B cell (primary cell): ENCODE measurements at regions not wholly inside any gene's neighbourhood (a gene's known extent, or its start where the extent isn't known, plus 50 kb on each side); places are given as distances from the start of the nearest gene placed in this dataset.

Experiments
- ATAC-seq: fragments of 200-7000 bp; cut with Tn5 transposase; one replicate; pipeline ENCODE4 v1.10.0; 2021; ENCODE audit warnings: low read depth, mild to moderate bottlenecking, moderate number of reproducible peaks, moderate library complexity
- CTCF ChIA-PET: fragments of 350-600 bp; sonication (Branson Sonifier 250); formaldehyde crosslinking; loops from one replicate; lab custom pipeline; 2021; ENCODE audit warnings: antibody characterized with exemption, inconsistent platforms; lab: Charles Lee
- POLR2A ChIA-PET: fragments of 350-600 bp; sonication (Branson Sonifier 250); formaldehyde crosslinking; loops from one replicate; lab custom pipeline; 2021; ENCODE audit warnings: antibody characterized with exemption; lab: Charles Lee
- DNase-seq: peaks from one replicate; pipeline ENCODE4 v3.0.0; 2013
- H2AFZ ChIP-seq: 2 replicates; pipeline ENCODE4 v1.6.1; 2012; ENCODE audit warnings: mild to moderate bottlenecking, low read depth, low read length; ENCODE audit not compliant: insufficient read depth, poor library complexity, severe bottlenecking
- H3K27ac ChIP-seq, 2 donors: 1 replicate in 1 of 2; 2 replicates in 1 of 2; pipeline ENCODE4 v1.5.1; 2012 to 2013; ENCODE audit warnings: low read length in 2 of 2, mild to moderate bottlenecking in 2 of 2, moderate library complexity in 1 of 2
- H3K27me3 ChIP-seq, 4 experiments: fragments of 200-600 bp in 1 of 4; sonication (generic) in 1 of 4; replicated peaks in 1 of 4; 1 replicate in 2 of 4; 2 replicates in 2 of 4; pipeline versions ENCODE4 v1.6.1 to v1.7.0; 2013 to 2016; ENCODE audit warnings: low read length in 3 of 4, mild to moderate bottlenecking in 2 of 4, mixed read lengths in 1 of 4, moderate library complexity in 1 of 4; ENCODE audit not compliant: insufficient read depth in 4 of 4, control insufficient read depth in 3 of 4; ENCODE audit errors: control extremely low read depth in 1 of 4
- H3K36me3 ChIP-seq, 2 experiments: replicated peaks in 1 of 2; 1 replicate in 1 of 2; 2 replicates in 1 of 2; pipeline versions ENCODE4 v1.6.1 to v1.7.1; 2013; ENCODE audit warnings: low read length in 1 of 2; ENCODE audit not compliant: insufficient read depth in 2 of 2, control insufficient read depth in 1 of 2; ENCODE audit errors: control extremely low read depth in 1 of 2, extremely low read depth in 1 of 2
- H3K4me1 ChIP-seq, 2 donors: fragments of 200-600 bp in 1 of 2; sonication (generic) in 1 of 2; 1 replicate in 1 of 2; 2 replicates in 1 of 2; pipeline versions ENCODE4 v1.5.1 to v1.6.1; 2013 to 2017; ENCODE audit warnings: low read length in 2 of 2; ENCODE audit not compliant: control insufficient read depth in 2 of 2, insufficient read depth in 2 of 2
- H3K4me2 ChIP-seq: replicated peaks from 2 replicates; pipeline ENCODE3; 2012; ENCODE audit warnings: mild to moderate bottlenecking, low read depth, low read length; ENCODE audit not compliant: poor library complexity, severe bottlenecking
- H3K4me3 ChIP-seq, 5 experiments: fragments of 200-600 bp in 1 of 5; sonication (generic) in 1 of 5; 1 replicate in 3 of 5; 2 replicates in 2 of 5; pipeline versions ENCODE4 v1.5.1 to v1.7.0; 2011 to 2016; ENCODE audit warnings: low read length in 4 of 5, mild to moderate bottlenecking in 4 of 5, low read depth in 2 of 5, control low read depth in 1 of 5, moderate library complexity in 1 of 5; ENCODE audit not compliant: insufficient read depth in 1 of 5; ENCODE audit errors: control extremely low read depth in 1 of 5, extremely low read depth in 1 of 5
- H3K79me2 ChIP-seq: fragments of 200-600 bp; sonication (generic); one replicate; pipeline ENCODE4 v1.6.0; 2016; ENCODE audit warnings: low read length; ENCODE audit not compliant: control insufficient read depth, insufficient read depth
- H3K9ac ChIP-seq: fragments of 200-600 bp; sonication (generic); 2 replicates; pipeline ENCODE4 v1.6.1; 2017; ENCODE audit warnings: mild to moderate bottlenecking, low read length, moderate library complexity
- H3K9me3 ChIP-seq, 3 donors: one replicate each; pipeline versions ENCODE4 v1.6.1 to v1.7.1; 2013; ENCODE audit warnings: low read length in 2 of 3; ENCODE audit not compliant: control insufficient read depth in 2 of 3, insufficient read depth in 1 of 3; ENCODE audit errors: control extremely low read depth in 1 of 3
- H4K20me1 ChIP-seq: 2 replicates; pipeline ENCODE4 v1.6.0; 2012; ENCODE audit warnings: mild to moderate bottlenecking, low read length; ENCODE audit not compliant: insufficient read depth, control insufficient read depth, poor library complexity, severe bottlenecking
- H3K27ac Mint-ChIP-seq: one replicate; pipeline ENCODE4 v1.8.0; 2021; ENCODE audit warnings: mixed read lengths
- H3K27me3 Mint-ChIP-seq: one replicate; pipeline ENCODE4 v1.8.0; 2021; ENCODE audit warnings: mixed read lengths
- H3K4me1 Mint-ChIP-seq: one replicate; pipeline ENCODE4 v1.8.0; 2021; ENCODE audit warnings: mixed read lengths
- H3K4me3 Mint-ChIP-seq: one replicate; pipeline ENCODE4 v1.8.0; 2021; ENCODE audit warnings: mixed read lengths
- H3K9me3 Mint-ChIP-seq: one replicate; pipeline ENCODE4 v1.8.0; 2022; ENCODE audit warnings: mixed read lengths; ENCODE audit not compliant: insufficient read depth
- EZH2 ChIP-seq: IDR thresholded peaks from 2 replicates; pipeline ENCODE4 v1.6.1; 2012; ENCODE audit warnings: borderline replicate concordance, low read depth, mild to moderate bottlenecking, moderate library complexity, low read length; ENCODE audit not compliant: insufficient read depth, poor library complexity, severe bottlenecking
- WGBS: methylation state at CpG from one replicate; pipeline ENCODE4 v1.1.5; 2013; ENCODE audit warnings: missing lambda C conversion rate; ENCODE audit not compliant: insufficient coverage; 5-methylcytosine and 5-hydroxymethylcytosine counted together
- intact Hi-C: fragments of 100-400 bp; cut with micrococcal nuclease; formaldehyde crosslinking; loops from one replicate; pipeline ENCODE4 v1.10.0; 2022
- TF ChIP-seq, protein P1 (sequence below): fragments of 200-600 bp; IDR thresholded peaks from one replicate; pipeline ENCODE4 v1.8.0; 2022; ENCODE audit warnings: antibody characterized with exemption, mild to moderate bottlenecking

DNA sequence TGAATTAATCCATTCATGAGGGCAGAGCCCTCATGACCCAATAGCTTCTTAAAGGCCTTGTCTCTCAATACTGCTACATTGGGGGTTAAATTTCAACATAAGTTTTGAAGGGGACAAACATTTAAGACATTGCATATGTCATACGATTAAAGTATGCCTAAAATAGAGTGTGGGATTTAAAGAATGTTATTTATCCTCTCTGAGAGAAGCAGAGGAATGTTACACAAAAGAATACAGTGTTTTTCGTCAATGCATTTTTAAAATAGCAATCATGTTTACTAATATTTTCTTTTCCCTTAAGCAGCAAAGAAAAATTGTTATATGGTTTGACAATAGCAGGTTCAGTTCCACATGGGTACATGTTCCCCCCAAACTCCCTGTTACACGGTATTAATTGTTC is 363.1 kb downstream of the NUP35 start:
- Histone ChIP-seq H3K79me2 (no peaks in the 10 kb centered on the region), H4K20me1 (no peaks in the 10 kb centered on the region), H3K9ac (no peak overlapping the region), H3K4me2 (no peak overlapping the region), H3K36me3 (no peaks in the 10 kb centered on the region), H3K27ac (no peak overlapping the region), H3K27me3 (no peaks in the 10 kb centered on the region), H3K4me3 (no peak overlapping the region), H3K4me1 (no peaks in the 10 kb centered on the region), H2AFZ (no peak overlapping the region), H3K9me3 (no peaks in the 10 kb centered on the region)
- CTCF ChIA-PET: no interaction called here
- Mint-ChIP-seq H3K4me3 (no peak overlapping the region), H3K27me3 (no peaks in the 10 kb centered on the region), H3K27ac (no peak overlapping the region), H3K9me3 (peaks cover 3% of the 10 kb centered on the region), H3K4me1 (no peaks in the 10 kb centered on the region)
- no CpG with 5 or more reads among the region's 3 CpGs for WGBS
- ATAC-seq (no peak), DNase-seq (no peak)
- intact Hi-C loops: no loop called here
- TF ChIP-seq, protein P1, sequence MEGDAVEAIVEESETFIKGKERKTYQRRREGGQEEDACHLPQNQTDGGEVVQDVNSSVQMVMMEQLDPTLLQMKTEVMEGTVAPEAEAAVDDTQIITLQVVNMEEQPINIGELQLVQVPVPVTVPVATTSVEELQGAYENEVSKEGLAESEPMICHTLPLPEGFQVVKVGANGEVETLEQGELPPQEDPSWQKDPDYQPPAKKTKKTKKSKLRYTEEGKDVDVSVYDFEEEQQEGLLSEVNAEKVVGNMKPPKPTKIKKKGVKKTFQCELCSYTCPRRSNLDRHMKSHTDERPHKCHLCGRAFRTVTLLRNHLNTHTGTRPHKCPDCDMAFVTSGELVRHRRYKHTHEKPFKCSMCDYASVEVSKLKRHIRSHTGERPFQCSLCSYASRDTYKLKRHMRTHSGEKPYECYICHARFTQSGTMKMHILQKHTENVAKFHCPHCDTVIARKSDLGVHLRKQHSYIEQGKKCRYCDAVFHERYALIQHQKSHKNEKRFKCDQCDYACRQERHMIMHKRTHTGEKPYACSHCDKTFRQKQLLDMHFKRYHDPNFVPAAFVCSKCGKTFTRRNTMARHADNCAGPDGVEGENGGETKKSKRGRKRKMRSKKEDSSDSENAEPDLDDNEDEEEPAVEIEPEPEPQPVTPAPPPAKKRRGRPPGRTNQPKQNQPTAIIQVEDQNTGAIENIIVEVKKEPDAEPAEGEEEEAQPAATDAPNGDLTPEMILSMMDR: no peak
- TF ChIP-seq EZH2: no peak
- POLR2A ChIA-PET: no interaction called here

DNA sequence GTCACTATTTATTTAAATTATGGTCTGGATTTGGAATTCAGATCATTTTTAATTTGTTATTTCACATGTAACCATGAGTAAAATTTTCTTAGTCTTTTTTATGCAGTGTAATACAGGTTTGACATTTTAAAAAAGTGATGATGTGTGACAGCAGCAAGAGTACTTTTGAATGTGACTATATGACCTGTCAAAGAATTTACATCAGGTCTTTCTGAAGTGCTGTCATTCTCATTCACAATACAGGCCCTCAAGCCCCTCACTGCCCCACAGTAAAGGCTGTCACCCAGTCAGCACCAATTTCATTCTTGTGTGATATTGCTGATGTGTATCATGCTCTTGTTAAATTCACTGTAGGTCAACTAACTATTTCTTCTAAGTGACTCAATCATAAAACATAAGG is 364.2 kb downstream of the NUP35 start:
- no peak overlapping the region for H3K4me2 ChIP-seq
- H3K9ac ChIP-seq: no peak overlapping the region
- no peaks in the 10 kb centered on the region for H3K4me1 ChIP-seq
- Mint-ChIP-seq H3K27ac (no peak overlapping the region), H3K4me1 (no peaks in the 10 kb centered on the region), H3K9me3 (no peaks in the 10 kb centered on the region), H3K4me3 (no peak overlapping the region), H3K27me3 (no peaks in the 10 kb centered on the region)
- no peaks in the 10 kb centered on the region for H3K79me2 ChIP-seq
- H3K36me3 ChIP-seq: no peaks in the 10 kb centered on the region
- H4K20me1 ChIP-seq: no peaks in the 10 kb centered on the region
- H3K4me3 ChIP-seq: no peak overlapping the region
- DNase-seq (no peak), ATAC-seq (no peak)
- ChIA-PET POLR2A (no interaction called here), CTCF (no interaction called here)
- no peak overlapping the region for H3K27ac ChIP-seq
- no peaks in the 10 kb centered on the region for H3K9me3 ChIP-seq
- H2AFZ ChIP-seq: no peak overlapping the region
- H3K27me3 ChIP-seq: no peaks in the 10 kb centered on the region
- TF ChIP-seq, protein P1: no peak
- no peak for TF ChIP-seq EZH2
- intact Hi-C loops: no loop called here
